NCI-H2107 treated with DMSO at 0.1 percent for 48 hours (cell line): ENCODE measurements at regions not wholly inside any gene's neighbourhood (a gene's known extent, or its start where the extent isn't known, plus 50 kb on each side); places are given as distances from the start of the nearest gene placed in this dataset.

Experiments
- DNase-seq: peaks from one replicate; lab custom pipeline; 2025; ENCODE audit not compliant: unreplicated experiment; lab: John Stamatoyannopoulos, UW

DNA sequence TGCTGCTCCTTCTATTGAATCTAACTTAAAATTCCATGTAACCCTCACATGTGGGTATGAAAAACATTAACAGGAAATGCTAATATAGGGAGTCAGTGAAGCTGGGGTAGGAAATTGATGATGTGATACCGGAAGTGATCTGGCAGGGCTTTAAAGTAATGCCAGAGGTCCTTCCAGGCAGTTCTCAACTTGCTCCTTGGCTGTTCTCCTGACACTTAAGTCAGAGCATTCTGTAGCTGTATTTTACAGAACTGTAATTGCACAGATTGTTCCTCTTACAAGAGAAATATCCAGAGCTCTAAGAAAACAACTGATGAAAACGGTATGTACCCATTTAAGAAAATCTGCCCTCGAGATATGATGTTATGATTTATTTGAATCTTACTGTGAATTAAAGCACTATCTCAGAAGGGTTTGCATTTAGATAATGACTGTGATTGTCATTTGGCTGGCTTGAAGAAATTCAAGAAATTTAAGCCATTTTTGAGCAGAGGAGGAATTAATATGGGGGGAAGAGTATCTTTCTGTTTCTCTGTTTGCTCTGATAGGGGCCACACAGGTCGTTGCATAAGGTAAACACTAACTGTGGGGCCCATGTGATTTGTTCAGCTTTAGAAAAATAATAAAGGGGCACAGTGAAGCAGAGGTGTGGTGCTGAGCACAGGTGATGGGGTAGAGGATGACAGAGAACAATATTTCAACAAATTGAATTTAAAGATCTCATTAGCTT is 88.4 kb downstream of the BBS10 start:
- no peak for DNase-seq

DNA sequence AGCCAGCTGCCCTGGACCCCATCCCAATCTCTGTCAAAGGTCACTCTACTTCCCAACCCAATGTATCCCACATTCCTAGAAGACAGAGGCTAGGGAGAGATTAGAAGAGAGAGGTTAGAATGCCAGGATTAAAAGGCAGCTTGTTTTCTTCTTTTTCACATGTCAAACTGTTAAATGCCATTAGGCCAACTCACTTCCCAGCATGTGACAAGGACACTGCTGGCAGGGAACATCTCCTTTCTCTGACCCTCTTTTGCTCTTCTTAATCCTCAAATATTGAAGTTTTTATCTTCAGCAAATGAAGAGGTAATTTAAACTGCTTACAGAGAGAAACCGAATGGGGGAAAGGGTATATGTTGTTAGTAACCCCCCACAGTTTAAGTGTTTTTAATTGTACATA is 89.1 kb downstream of the BBS10 start:
- no peak for DNase-seq

DNA sequence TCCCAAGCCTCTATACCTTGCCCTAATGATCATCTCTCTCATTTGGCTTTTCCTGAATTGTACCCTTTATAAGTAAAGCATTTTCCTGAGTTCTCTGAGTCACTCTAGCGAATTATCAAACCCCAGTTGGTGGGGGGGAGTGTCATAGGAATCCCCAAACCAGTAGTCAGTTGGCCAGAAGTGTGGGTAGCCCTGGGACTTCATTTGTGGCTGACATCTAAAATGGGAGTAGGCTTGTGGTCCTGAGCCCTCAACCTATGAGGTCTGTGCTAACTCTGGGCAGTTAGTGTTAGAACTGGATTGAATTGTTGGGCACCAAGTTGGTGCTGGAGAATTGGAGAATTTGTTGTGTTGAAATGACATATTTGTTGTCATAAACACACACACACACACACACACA is 91.3 kb downstream of the BBS10 start:
- DNase-seq: no peak

DNA sequence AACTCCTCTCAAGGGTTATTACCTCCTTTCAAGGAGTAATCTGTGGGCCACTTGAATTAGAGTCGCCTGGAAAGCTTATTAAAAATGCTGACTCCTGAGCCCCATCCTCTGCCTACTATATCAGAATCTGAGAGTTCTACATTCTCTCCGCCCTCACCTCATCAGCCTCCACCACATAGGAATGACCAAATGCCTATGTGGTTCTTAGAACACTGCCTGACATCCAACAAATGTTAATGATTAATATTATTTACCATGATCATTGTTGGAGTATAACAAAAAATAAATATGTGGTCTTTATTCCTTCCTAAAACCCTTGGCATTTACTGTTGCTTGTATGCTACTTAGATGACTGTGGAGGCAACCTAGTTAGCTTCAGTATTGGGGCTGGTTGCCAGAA is 91.9 kb downstream of the BBS10 start:
- DNase-seq: no peak

DNA sequence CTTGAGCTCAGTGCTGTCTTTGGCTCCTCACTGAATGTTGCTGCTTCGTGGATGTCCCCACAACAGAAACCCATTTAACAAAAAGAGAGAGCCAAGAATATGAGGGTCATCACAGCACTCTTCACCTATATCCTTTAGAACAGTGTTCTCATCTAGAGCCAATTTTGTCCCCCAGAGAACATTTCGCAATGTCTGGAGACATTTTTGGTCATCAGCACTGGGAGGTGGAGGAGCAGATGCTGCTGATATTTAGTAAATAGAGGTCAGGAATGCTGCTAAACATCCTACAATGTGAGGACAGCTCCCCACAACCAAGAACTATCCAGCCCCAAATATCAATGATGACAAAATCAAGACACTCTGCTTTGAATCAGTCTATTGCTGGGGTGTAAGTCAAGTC is 92.5 kb downstream of the BBS10 start:
- DNase-seq: no peak

DNA sequence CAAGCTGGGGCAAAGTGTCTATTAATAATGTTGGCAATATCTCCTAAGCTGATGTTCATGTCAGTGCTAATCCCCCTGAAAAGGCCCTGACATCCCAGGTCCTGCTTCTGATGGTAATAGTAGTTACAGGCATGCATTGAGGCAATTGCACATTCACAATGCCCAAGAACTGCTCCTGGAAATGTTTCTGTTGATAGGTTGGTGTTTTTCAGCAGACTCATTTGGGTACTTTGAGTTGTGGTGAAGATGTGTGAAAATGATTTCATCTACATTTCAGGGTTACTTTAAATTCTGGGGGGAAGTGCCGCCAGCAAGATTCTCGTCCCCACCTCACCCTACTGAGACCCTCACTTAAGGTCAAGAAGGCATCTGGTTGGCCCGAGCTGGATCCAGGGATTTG is 92.9 kb downstream of the BBS10 start:
- no peak for DNase-seq

DNA sequence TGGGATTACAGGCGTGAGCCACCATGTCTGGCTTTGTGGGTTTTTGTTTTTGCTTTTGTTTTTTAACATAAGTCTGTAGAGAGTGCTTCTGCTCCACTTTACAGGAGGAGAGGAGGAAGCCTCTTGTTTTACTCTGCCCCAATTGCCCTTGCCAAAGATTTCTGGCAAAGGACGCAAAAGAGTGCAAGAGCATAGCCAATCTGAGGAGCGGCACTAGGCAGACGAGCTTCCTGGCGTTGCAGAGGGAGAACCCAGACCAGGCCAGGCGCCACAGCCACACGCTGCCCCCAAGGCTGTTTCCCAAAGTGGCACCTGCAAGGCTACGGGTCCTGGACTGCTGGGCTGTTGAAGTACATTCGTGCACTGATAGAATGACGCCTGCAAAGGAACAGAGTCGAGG is 96.2 kb downstream of the BBS10 start:
- DNase-seq: no peak

DNA sequence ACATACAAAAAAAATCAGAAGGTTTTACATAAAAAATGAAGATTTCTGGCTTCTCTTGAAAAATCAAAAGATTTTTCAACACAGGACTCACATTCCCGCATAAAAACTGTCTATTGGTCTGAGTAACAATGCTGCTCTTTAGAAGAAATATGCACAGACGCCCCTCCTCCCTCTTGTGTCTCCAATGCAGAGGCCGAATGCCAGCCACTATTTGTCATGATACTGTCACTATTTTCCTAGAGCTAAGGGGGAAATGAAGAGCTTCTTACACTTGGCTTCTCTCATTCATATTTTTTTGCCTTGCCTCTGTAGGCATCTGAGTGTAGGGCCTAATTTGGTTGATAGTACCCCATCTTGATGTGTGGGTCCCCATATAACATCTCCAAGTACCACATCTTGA is 98.0 kb downstream of the BBS10 start:
- no peak for DNase-seq

DNA sequence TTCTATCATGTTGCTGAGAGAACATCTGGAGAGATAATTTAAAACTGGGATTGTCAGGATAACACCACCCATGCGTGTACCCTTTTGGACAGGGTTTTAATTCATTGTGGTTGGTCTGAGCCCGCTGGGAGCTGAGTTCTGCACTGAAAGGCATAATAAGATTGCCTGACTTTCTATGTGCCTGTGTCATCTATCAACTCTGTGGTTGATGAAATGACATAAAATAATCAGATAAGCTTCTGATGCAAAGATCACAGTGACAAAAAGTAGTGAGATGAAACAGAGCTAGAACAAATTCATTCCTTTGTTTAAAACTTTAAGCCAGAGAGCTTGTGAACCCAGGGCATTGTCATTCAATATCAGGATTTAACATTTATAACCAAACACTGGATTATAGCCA is 98.7 kb downstream of the BBS10 start:
- DNase-seq: no peak

DNA sequence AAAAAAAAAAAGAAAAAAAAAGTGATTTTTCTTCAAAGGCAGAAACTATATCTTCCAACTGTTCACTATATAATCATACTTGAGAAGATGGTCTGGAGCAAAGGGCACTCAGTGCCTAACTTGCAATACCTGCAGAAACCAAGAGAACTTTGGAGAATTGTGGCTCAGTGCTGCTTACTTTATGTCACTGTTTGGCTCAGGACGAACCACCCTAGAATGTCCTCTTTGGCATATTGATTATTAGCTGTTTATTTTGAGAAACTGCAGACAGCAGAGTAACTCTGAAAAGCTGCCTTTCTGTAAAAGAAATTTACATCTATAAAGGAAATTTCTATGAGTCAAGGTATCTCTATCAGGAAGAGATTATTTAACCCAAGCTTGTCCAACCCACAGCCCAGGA is 100.2 kb downstream of the BBS10 start:
- no peak for DNase-seq

DNA sequence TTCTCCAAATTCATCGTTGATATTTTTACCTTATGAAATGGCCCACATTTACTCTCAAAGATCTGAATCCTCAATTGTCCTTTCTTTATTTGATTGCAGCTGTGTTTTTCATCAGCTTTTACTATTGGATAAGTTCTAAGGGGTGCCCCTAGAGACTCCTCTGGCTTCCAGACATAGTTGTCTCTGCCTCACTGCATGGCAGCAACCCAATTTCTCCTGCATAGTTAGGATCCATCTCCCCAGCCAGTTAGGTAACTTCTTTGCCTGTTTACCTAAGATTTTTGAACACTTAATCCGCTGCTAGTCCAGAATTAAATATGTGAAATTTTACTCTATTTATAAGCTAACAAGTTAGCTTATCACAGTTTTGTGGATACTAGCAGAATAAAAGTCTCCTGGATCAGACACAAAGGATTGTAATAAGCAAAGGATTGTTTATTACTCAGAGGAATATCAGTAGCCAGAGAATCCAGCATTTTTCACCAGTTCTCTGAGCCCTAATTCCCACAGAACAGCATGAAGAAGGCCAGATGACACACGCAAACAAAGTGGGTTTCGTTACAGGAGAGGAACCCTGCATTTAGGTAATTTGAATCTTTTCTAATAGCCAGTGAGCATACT is 101.1 kb downstream of the BBS10 start:
- no peak for DNase-seq

DNA sequence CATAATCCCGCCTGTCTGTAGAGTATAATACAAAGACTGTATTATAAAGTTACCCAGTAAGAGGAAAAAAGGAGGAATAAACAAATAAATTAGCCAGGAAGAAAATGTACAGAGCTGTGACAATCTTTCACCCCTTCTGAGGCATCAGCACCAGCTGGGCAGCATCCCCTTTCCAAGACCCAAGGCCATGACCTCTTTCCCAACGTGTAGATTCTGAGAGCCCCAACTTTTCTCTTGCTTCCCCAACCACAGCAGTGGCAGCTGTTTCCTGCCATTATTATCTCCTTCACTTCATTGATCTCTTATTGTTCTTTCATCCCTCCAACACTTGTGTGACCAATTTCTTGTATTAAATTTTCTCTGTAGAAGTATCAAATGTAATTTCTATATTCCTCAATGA is 101.6 kb downstream of the BBS10 start:
- DNase-seq: no peak

DNA sequence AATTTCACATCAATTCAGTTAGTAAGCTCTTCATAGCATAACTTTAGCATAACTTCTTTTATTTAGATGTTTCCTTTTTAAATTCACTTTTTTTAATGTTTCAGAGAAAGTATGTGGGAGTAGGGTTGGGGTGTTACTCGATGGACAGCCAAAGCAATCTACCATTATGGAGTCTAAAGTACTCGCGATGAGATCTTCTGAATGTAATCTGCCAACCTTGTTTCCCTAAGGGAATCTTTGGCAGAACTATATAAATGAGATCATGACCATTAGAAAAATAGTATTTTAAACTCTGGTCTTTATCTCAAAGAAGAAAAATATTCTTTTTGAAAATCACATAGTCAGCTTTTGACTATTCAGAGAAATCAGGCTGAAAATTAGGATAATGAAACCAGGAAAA is 103.9 kb downstream of the BBS10 start:
- DNase-seq: no peak

DNA sequence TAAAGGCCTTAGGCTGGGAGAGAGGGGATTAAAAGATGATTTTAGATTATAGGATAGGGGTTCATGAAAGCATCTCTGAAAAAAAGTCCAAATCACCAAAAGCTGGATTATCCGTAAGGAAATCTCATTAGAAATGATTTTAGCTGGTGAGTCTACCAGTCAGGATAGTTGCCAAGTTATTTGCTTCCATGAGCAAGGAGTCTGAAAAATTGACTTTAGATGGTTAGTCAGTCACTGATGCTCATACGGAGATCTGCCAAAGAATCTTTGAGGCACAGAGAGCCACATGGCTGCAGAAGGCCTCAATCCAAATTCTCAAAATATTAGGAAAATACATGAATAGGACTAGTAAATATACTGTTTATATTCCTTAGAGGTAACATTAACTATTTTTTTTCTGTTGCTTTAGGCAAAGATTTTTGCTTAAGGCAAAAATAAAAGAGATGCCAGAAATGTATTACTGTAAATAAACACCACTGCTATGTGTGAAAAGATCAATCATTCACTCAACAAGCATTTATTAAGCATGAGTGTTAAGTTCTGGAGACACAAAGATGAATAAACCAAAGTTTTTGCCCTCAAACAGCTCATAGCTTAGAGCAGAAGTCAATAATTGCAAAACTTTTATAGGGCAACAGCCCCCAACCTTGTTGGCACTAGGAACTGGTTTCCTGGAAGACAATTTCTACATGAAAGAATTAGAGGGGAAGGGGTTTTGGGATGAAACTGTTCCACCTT is 105.2 kb downstream of the BBS10 start:
- no peak for DNase-seq

DNA sequence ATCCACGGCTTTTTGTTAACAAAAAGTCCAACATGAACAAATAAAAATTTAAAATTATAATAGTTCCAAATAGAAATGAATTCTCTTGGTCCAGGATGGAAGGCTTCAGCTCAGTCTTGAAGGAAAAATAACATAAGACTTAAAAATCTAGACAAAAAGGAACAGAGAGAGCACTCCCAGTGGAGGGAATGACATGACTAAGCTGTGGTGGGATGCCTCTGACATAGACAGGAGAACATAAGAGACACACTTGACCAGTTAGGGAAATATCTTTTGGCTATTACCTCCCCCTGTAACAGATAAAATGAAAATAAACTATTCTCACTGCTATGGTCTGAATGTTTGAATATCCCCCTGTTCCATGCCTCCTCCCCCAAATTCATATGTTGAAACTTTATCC is 106.8 kb downstream of the BBS10 start:
- DNase-seq: no peak

DNA sequence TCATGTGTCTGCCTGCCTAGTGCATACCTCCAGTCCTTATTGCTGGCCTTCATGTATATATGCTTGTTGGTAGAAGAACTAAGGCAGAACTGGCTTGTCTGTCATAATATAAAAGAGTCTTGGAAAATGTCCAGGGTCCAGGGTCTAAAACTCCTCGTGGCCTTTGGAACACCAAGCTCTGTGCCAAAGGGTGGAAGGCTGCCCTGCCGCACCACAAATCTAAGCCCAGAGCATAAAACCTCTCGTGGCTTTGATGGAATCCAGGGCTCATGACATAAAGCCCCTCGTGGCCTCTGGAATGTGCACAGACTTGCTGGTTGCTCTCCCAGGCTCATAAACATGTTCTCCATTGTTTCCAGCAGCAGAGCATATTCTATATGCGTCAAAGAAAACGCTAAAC is 107.9 kb downstream of the BBS10 start:
- no peak for DNase-seq

DNA sequence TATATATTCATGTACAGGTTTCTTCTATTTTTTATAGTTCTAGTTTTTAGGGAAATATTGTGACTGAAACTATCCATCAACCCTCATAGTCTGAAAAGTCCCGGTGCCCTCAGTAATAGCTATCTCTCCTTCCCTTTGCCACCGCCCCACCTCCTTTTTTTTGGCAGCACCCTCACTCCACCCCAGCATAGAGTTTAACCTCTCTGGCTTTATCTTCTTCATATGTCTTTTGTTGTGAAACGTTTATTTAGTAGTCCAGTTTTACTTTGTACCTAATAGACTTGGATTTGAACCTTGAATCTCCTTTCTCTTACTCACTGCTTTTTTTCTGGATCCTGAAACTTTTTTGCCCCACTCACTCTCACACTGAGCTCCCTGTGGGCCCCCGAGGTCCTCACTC is 109.5 kb downstream of the BBS10 start:
- no peak for DNase-seq

DNA sequence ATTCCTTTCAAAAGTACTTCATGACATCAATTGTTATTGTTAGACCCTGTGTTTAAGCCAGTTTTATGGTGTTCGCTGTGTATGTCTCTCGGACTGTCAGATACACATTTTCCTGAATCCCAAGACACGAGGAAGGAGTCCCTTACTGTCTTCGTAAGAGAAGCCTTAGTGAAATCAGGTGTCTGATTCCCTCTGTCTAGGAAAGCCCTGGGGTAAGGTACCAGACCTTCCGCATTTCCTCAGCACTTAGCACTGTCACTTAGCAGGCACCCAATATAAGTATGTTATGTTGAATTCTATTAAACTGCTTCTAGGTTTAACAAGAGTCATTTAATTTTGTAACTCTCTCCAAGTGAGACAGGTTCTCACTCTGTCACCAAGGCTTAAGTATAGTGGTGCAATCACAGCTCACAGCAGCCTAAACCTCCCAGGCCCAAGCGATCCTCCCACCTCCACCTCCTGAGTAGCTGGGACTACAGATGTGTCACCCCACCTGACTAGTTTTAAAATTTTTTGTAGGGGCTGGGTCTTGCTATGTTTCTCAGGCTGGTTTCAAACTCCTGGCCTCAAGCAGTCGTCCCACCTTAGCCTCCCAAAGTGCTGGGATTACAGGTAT is 111.0 kb downstream of the BBS10 start:
- DNase-seq: no peak

DNA sequence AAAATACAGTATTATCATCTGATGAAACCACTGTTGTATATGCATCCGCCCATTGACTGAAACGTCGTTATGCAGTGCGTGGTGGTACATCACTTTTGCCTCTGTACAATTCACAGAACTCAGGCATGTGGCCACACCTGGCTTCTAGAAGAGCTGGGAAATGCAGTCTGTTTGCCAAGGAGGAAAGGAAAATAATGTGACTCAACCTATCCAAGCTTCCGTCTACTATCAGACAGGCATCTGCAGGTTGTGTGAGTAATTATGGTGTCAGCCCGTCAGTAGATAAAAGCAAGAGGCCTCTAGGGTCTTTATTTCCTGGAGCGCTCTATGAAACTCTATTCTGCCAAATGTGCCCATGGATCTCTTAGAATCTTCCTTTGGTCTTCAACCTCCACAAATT is 111.6 kb downstream of the BBS10 start:
- DNase-seq: no peak

DNA sequence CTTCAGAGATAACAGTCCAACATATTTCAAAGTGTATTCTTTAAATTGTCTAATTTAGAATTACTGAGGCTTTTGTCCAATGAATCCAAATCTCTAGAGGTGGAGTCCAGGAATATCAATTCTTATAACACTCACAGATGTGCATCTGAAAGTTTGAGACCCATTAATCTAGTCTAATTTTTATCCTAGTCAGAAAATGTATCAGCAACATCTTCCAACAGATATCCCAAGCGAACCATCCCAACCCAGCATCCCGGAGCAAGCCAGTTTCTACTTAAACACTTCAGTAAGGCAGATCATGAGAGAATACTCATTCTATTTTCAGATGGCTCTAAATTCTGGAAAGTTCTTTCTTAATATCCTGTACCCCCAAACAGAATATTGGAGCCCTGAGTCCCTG is 113.5 kb downstream of the BBS10 start:
- DNase-seq: no peak

DNA sequence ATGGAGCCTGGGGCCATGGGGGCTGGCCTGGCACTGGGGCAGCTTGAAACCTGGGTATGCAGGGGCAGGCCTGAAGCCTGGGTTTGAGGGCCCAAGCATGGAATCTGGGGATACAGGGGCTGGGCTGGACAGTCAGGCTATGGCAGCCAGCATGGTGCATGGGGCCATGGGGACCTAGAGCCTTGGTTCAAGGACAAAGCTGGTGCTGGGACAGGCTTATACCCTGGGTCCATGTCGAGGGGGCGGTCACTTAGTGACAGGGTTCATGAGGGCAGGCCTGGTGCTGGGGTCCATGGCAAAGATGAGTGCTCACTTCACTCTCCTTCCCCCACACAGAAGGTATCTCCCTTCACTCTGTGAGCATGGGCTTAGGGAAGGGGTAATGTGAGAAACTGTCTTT is 116.2 kb downstream of the BBS10 start:
- no peak for DNase-seq

DNA sequence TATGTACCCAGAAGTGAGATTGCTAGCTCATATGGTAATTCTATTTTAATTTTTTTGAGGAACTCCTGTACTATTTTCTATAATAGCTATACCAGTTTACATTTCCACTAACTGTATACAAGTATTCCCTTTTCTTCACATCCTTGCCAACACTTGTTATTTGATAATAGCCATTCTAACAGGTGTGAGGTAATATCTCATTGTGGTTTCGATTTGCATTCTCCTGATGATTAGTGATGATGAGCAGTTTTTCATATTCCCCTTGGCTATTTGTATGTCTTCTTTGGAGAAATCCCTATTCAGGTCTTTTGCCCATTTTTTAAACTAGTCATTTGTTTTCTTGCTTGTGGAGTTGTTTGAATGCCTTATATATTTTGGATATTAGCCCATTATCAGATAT is 121.3 kb downstream of the BBS10 start:
- no peak for DNase-seq
